ENCODE measurements at regions not wholly inside any gene's neighbourhood (a gene's known extent, or its start where the extent isn't known, plus 50 kb on each side); places are given as distances from the start of the nearest gene placed in this dataset.

DNA sequence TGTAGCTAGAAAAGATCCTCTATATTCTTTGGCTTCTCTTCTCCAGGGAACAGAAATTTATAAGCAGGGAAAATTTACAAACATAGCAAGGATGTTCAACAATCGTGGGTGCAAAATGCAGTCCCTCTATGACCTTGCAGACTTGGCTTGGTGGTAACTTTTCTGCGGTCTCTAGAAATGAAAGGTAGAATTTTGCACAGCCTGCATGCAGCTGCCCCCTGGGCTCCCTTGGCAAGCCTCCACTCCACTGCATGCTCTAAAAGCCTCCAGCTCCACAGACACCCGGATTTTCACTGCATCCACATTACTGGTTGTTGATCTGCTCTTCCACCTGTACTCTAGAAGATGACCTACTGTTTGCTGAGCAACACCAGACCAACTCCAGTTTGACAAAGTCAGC, 236.5 kb upstream of the EYS start:
- POLR2A ChIA-PET: no interaction called here
- no TSS peak for BruUV-seq (replicated peaks)
- in situ Hi-C loops (cut with MboI): no loop called here
- H4K20me1 ChIP-seq (replicated peaks; ENCODE audit: control insufficient read depth, insufficient read depth, low read length): no peaks in the 10 kb centered on the region
- CTCF ChIA-PET (ENCODE audit: low intra/inter-chr PET ratio): no interaction called here
- H3K4me1 ChIP-seq (replicated peaks in 1 of 2; ENCODE audit: control insufficient read depth in 2 of 2, insufficient read depth in 2 of 2, low read length in 2 of 2): no peaks in the 10 kb centered on the region
- ATAC-seq: no peak
- 4% methylated on average over 3 of the region's 3 CpGs for WGBS (ENCODE audit: insufficient coverage, low coverage, missing lambda C conversion rate)
- H3K4me3 ChIP-seq: no peak overlapping the region
- no peak overlapping the region for H3K9ac ChIP-seq (ENCODE audit: insufficient read depth in 1 of 2, low read depth in 2 of 2, low read length in 2 of 2)
- no peaks in the 10 kb centered on the region for H3K9me3 ChIP-seq (replicated peaks; ENCODE audit: control insufficient read depth, insufficient read depth, low read depth, low read length)
- H3K79me2 ChIP-seq (ENCODE audit: control insufficient read depth, insufficient read depth, low read length): no peaks in the 10 kb centered on the region
- H3K9me1 ChIP-seq (ENCODE audit: control insufficient read depth, insufficient read depth, low read length): no peaks in the 10 kb centered on the region
- H2AFZ ChIP-seq (ENCODE audit: low read depth, low read length): no peak overlapping the region
- no peak for DNase-seq (ENCODE audit: extremely low read depth in 1 of 4, low spot score in 3 of 4)
- H3K36me3 ChIP-seq (ENCODE audit: control insufficient read depth, insufficient read depth, low read length): no peaks in the 10 kb centered on the region
- H3K4me2 ChIP-seq (ENCODE audit: insufficient read depth, low read length): no peak overlapping the region
- H3K27ac ChIP-seq (ENCODE audit: extremely low read depth, low read depth, low read length): no peak overlapping the region
- no peak for FAIRE-seq
- no peaks in the 10 kb centered on the region for H3K27me3 ChIP-seq (ENCODE audit: control insufficient read depth in 2 of 2, insufficient read depth in 2 of 2, low read length in 2 of 2)
- TF ChIP-seq CCAR2 (IDR thresholded peaks at IDR 0.05; ENCODE audit: low read depth, low read length) (no peak), MYNN (IDR thresholded peaks at IDR 0.05) (no peak), MYNN (CRISPR knock-in tag; IDR thresholded peaks at IDR 0.05) (no peak)
- TF ChIP-seq, protein P1, sequence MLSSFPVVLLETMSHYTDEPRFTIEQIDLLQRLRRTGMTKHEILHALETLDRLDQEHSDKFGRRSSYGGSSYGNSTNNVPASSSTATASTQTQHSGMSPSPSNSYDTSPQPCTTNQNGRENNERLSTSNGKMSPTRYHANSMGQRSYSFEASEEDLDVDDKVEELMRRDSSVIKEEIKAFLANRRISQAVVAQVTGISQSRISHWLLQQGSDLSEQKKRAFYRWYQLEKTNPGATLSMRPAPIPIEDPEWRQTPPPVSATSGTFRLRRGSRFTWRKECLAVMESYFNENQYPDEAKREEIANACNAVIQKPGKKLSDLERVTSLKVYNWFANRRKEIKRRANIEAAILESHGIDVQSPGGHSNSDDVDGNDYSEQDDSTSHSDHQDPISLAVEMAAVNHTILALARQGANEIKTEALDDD (IDR thresholded peaks at IDR 0.05): no peak
- intact Hi-C loops (cut with micrococcal nuclease): no loop called here

DNA sequence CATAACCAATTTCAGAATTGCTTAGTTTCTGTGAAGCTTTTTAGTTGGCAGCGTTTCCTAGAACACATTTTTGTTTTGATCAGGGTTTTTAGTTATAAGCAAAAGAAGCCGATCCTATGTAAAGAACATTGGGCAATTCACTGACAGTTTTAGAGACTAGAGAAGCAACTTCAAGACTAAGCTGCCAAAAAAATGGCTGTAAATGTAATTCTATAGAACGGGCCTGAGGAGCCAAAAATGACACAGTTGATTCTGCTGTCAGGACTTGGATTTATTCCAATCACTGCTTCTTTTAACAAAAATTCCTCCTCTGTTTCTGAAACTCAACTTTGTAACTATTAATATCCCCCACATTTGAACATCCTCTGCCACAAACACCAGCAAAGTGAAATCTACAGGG, 236.0 kb upstream of the EYS start:
- no peaks in the 10 kb centered on the region for H3K36me3 ChIP-seq (ENCODE audit: control insufficient read depth, insufficient read depth, low read length)
- H3K27me3 ChIP-seq (ENCODE audit: control insufficient read depth in 2 of 2, insufficient read depth in 2 of 2, low read length in 2 of 2): no peaks in the 10 kb centered on the region
- no peaks in the 10 kb centered on the region for H3K9me3 ChIP-seq (replicated peaks; ENCODE audit: control insufficient read depth, insufficient read depth, low read depth, low read length)
- no peaks in the 10 kb centered on the region for H3K9me1 ChIP-seq (ENCODE audit: control insufficient read depth, insufficient read depth, low read length)
- H3K79me2 ChIP-seq (ENCODE audit: control insufficient read depth, insufficient read depth, low read length): no peaks in the 10 kb centered on the region
- DNase-seq (ENCODE audit: extremely low read depth in 1 of 4, low spot score in 3 of 4) (no peak), FAIRE-seq (no peak), ATAC-seq (no peak)
- in situ Hi-C loops (cut with MboI) (no loop called here), intact Hi-C loops (cut with micrococcal nuclease) (no loop called here)
- BruUV-seq (replicated peaks): no TSS peak
- no peak overlapping the region for H2AFZ ChIP-seq (ENCODE audit: low read depth, low read length)
- H4K20me1 ChIP-seq (replicated peaks; ENCODE audit: control insufficient read depth, insufficient read depth, low read length): no peaks in the 10 kb centered on the region
- no peak overlapping the region for H3K4me3 ChIP-seq
- no peak overlapping the region for H3K9ac ChIP-seq (ENCODE audit: insufficient read depth in 1 of 2, low read depth in 2 of 2, low read length in 2 of 2)
- CTCF ChIA-PET (ENCODE audit: low intra/inter-chr PET ratio): no interaction called here
- H3K4me1 ChIP-seq (replicated peaks in 1 of 2; ENCODE audit: control insufficient read depth in 2 of 2, insufficient read depth in 2 of 2, low read length in 2 of 2): no peaks in the 10 kb centered on the region
- no peak overlapping the region for H3K27ac ChIP-seq (ENCODE audit: extremely low read depth, low read depth, low read length)
- H3K4me2 ChIP-seq (ENCODE audit: insufficient read depth, low read length): no peak overlapping the region
- POLR2A ChIA-PET: interaction anchor here (0.6 kb wide), 1 partner anchor 13 kb away, joined by 3 read pairs; no protein-coding TSS in a partner anchor
- 0% methylated on average over 3 of the region's 3 CpGs for WGBS (ENCODE audit: insufficient coverage, low coverage, missing lambda C conversion rate)
- TF ChIP-seq ZSCAN32 (CRISPR knock-in tag; IDR thresholded peaks at IDR 0.05) (no peak), ZNF263 (CRISPR knock-in tag; IDR thresholded peaks at IDR 0.05; ENCODE audit: borderline replicate concordance) (no peak), SREBF2 (CRISPR knock-in tag; IDR thresholded peaks at IDR 0.05) (no peak), CTBP1 (IDR thresholded peaks at IDR 0.05; ENCODE audit: borderline replicate concordance) (no peak), NBN (IDR thresholded peaks at IDR 0.05; ENCODE audit: low read depth) (no peak), SRSF3 (IDR thresholded peaks at IDR 0.05; ENCODE audit: insufficient read depth, low read length) (no peak), MIER1 (IDR thresholded peaks at IDR 0.05; ENCODE audit: low read depth) (no peak), ELF1 (tag; IDR thresholded peaks at IDR 0.05) (no peak), ZNF696 (CRISPR knock-in tag; conservative IDR thresholded peaks at IDR 0.05) (no peak)
- TF ChIP-seq, protein P2, sequence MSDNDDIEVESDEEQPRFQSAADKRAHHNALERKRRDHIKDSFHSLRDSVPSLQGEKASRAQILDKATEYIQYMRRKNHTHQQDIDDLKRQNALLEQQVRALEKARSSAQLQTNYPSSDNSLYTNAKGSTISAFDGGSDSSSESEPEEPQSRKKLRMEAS (CRISPR knock-in tag; IDR thresholded peaks at IDR 0.05): no peak

Data from K562 (cell line).